ENCODE measurements at regions not wholly inside any gene's neighbourhood (a gene's known extent, or its start where the extent isn't known, plus 50 kb on each side); places are given as distances from the start of the nearest gene placed in this dataset.

- peak; percentile 87 for DNase-seq
Measured at GRCh38 chr5:73998489-73998888, 372.5 kb downstream of the ARHGEF28 start.

- DNase-seq: peak; percentile 68
Measured at GRCh38 chr5:73997960-73998359, 372.0 kb downstream of the ARHGEF28 start.

- DNase-seq: no peak
Measured at GRCh38 chr5:73996151-73996755, 370.3 kb downstream of the ARHGEF28 start.

- no peak for DNase-seq
Measured at GRCh38 chr5:73994963-73995362, 369.0 kb downstream of the ARHGEF28 start.

All from NCI-H69 (cell line).